ENCODE measurements at regions not wholly inside any gene's neighbourhood (a gene's known extent, or its start where the extent isn't known, plus 50 kb on each side); places are given as distances from the start of the nearest gene placed in this dataset.

- TF ChIP-seq POLR2AphosphoS5 (IDR thresholded peaks at IDR 0.05; ENCODE audit: low read depth) (no peak), EZH2 (IDR thresholded peaks at IDR 0.05; ENCODE audit: low read depth, unreplicated experiment) (no peak), CTCF (conservative IDR thresholded peaks at IDR 0.05; ENCODE audit: low read depth in 2 of 2) (no peak), CREB1 (CRISPR knock-in tag; IDR thresholded peaks at IDR 0.05; ENCODE audit: low read depth) (no peak), ZNF462 (CRISPR knock-in tag; IDR thresholded peaks at IDR 0.05) (no peak), ETS1 (IDR thresholded peaks at IDR 0.05) (no peak), REST (IDR thresholded peaks at IDR 0.05; ENCODE audit: unreplicated experiment) (no peak)
Observed at GRCh38 chr15:87573039-87573438, 683.5 kb downstream of the NTRK3 start.
